ENCODE measurements at regions not wholly inside any gene's neighbourhood (a gene's known extent, or its start where the extent isn't known, plus 50 kb on each side); places are given as distances from the start of the nearest gene placed in this dataset.

DNA sequence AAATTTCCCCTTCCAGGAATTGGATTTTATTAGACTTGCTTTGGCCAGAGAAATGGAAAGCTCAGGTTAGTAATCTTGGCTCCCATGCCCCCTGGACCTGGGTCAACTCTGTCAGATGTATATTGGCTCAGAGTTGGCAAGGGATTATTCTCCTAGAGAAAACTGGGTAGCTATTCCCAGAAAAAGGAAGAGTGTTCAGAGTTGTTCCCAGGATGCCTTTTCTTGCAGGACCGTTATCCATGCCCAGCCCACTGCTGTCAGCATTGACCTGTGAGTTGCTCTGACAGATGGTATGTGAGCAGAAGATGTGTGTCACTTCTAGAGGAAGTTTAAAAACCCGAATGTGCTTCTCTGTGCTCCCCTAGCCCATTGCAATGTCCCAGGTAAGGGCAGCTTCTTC lies 509.9 kb upstream of the ZFP42 start:
- no peak for ATAC-seq
- WGBS, 2 donors = 52 to 56% methylated on average over 2 of the region's 2 CpGs
- TF ChIP-seq POLR2A (IDR thresholded peaks at IDR 0.05) = no peak
- TF ChIP-seq, protein P1, sequence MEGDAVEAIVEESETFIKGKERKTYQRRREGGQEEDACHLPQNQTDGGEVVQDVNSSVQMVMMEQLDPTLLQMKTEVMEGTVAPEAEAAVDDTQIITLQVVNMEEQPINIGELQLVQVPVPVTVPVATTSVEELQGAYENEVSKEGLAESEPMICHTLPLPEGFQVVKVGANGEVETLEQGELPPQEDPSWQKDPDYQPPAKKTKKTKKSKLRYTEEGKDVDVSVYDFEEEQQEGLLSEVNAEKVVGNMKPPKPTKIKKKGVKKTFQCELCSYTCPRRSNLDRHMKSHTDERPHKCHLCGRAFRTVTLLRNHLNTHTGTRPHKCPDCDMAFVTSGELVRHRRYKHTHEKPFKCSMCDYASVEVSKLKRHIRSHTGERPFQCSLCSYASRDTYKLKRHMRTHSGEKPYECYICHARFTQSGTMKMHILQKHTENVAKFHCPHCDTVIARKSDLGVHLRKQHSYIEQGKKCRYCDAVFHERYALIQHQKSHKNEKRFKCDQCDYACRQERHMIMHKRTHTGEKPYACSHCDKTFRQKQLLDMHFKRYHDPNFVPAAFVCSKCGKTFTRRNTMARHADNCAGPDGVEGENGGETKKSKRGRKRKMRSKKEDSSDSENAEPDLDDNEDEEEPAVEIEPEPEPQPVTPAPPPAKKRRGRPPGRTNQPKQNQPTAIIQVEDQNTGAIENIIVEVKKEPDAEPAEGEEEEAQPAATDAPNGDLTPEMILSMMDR (IDR thresholded peaks at IDR 0.05) = no peak

DNA sequence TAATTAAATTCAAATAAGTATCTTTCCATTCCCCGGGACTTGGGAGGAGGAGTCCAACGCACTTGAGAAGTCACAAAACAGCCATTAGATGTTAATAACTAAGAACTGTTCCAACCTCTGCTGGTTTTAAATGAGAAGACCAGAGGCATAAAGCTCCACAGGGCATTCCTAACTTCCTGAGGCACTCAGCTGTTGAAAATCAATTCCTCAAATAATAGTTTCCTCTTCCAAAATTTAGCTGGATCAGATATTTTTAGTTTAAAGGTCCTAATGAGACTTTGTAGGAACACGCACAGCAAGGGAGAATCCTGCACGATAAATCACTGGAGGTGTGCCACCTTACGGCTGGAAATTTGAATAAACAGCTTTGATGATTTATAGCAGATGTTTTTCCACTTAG lies 504.3 kb upstream of the ZFP42 start:
- WGBS, 2 donors = 82 to 87% methylated on average over 5 of the region's 5 CpGs
- no peak overlapping the region for H3K27ac ChIP-seq
- no peak overlapping the region for H3K4me3 ChIP-seq
- H3K4me1 ChIP-seq = no peaks in the 10 kb centered on the region
- no peak for ATAC-seq
- H3K27me3 ChIP-seq = no peaks in the 10 kb centered on the region
- intact Hi-C loops (cut with DNase I) = no loop called here
- no peaks in the 10 kb centered on the region for H3K36me3 ChIP-seq (replicated peaks in 1 of 2; ENCODE audit: insufficient read depth in 1 of 2, low read depth in 2 of 2)
- TF ChIP-seq, protein P1 (IDR thresholded peaks at IDR 0.05) = no peak
- no peak for TF ChIP-seq POLR2A (IDR thresholded peaks at IDR 0.05)
- no peak for DNase-seq
- no peaks in the 10 kb centered on the region for H3K9me3 ChIP-seq

More for the DNA sequence above, 509.9 kb upstream of the ZFP42 start:
- Histone ChIP-seq H3K27ac (no peak overlapping the region), H3K27me3 (no peaks in the 10 kb centered on the region), H3K36me3 (replicated peaks in 1 of 2; ENCODE audit: insufficient read depth in 1 of 2, low read depth in 2 of 2) (no peaks in the 10 kb centered on the region), H3K4me3 (no peak overlapping the region), H3K4me1 (no peaks in the 10 kb centered on the region), H3K9me3 (no peaks in the 10 kb centered on the region)
- no peak for DNase-seq
- intact Hi-C loops (cut with DNase I) = no loop called here

DNA sequence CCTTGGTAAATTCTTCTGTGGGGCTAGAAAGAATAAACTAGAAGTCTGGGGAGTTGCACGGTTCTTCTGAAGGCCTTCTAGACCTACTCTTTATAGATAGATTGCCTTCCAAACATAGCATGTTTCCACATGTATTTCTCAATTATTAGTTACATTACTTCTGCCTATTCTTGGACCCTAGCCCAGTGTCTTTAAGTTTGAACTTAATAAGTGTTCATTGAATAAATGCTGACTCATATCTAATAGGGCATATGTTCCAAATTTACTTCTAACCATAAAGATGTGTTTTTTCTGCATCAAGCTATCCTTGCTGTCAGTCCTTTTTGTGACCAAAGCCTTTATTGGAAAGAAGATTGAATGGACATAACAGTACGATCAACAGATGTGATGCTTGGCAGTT lies 503.6 kb upstream of the ZFP42 start:
- Histone ChIP-seq H3K9me3 (no peaks in the 10 kb centered on the region), H3K4me1 (no peaks in the 10 kb centered on the region), H3K36me3 (replicated peaks in 1 of 2; ENCODE audit: insufficient read depth in 1 of 2, low read depth in 2 of 2) (no peaks in the 10 kb centered on the region), H3K27ac (no peak overlapping the region), H3K27me3 (no peaks in the 10 kb centered on the region), H3K4me3 (no peak overlapping the region)
- TF ChIP-seq, protein P1 (IDR thresholded peaks at IDR 0.05) = no peak
- no peak for TF ChIP-seq POLR2A (IDR thresholded peaks at IDR 0.05)
- 78 to 79% methylated on average over 2 of the region's 2 CpGs for WGBS, 2 donors
- DNase-seq = no peak
- intact Hi-C loops (cut with DNase I) = no loop called here
- ATAC-seq = no peak

DNA sequence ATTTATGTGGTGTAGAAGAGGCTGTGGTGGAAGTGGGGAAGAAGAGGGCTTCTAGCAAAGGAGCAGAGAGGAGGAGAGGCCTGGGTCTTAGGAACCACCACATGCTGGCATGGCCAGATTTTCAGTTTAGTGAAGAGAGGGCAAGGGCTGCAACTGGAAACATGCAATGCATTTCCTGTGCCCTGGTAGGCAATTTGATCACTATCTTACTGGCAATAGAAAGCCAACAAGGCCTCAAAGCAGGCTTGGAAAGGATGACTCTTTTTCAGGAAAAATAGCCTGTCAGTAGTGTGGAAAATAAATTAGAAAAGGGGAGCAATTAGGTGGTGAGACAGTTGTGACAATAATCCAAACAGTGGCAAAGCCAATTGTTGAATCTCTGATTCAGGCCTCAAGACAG lies 501.9 kb upstream of the ZFP42 start:
- intact Hi-C loops (cut with DNase I) = no loop called here
- Histone ChIP-seq H3K4me1 (no peaks in the 10 kb centered on the region), H3K36me3 (replicated peaks in 1 of 2; ENCODE audit: insufficient read depth in 1 of 2, low read depth in 2 of 2) (no peaks in the 10 kb centered on the region), H3K4me3 (no peak overlapping the region), H3K27me3 (no peaks in the 10 kb centered on the region), H3K27ac (no peak overlapping the region), H3K9me3 (no peaks in the 10 kb centered on the region)
- ATAC-seq (no peak), DNase-seq (no peak)
- TF ChIP-seq, protein P1 (IDR thresholded peaks at IDR 0.05) = no peak
- TF ChIP-seq POLR2A (IDR thresholded peaks at IDR 0.05) = no peak

DNA sequence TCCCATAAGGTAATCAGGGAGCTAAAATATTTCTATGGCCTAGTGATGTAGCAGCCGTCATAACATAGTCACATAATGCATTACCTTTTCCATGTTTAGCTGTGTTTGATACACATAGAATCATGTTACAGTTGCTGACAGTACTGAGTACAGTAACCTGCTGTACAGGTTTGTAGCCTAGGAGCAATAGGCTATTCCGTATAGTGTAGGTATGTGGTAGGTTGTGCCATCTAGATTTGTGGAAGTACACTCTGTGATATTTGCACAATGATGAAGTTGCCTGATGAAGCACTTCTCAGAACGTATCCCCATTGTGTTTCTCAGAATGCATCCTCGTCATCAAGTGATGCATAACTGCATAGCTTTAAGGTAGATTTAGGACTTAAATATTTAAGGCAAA lies 495.6 kb upstream of the ZFP42 start:
- TF ChIP-seq POLR2A (IDR thresholded peaks at IDR 0.05) = no peak
- TF ChIP-seq, protein P1 (IDR thresholded peaks at IDR 0.05) = no peak
- 68 to 70% methylated on average over 4 of the region's 4 CpGs for WGBS, 2 donors

More for the DNA sequence above, 495.6 kb upstream of the ZFP42 start:
- Histone ChIP-seq H3K4me1 (no peaks in the 10 kb centered on the region), H3K4me3 (no peak overlapping the region), H3K27ac (no peak overlapping the region), H3K27me3 (no peaks in the 10 kb centered on the region), H3K9me3 (no peaks in the 10 kb centered on the region), H3K36me3 (replicated peaks in 1 of 2; ENCODE audit: insufficient read depth in 1 of 2, low read depth in 2 of 2) (no peaks in the 10 kb centered on the region)
- intact Hi-C loops (cut with DNase I) = no loop called here
- ATAC-seq = no peak
- no peak for DNase-seq

Measured in body of pancreas (tissue), 4 donors.